SU-DHL-6 (cell line): ENCODE measurements at regions not wholly inside any gene's neighbourhood (a gene's known extent, or its start where the extent isn't known, plus 50 kb on each side); places are given as distances from the start of the nearest gene placed in this dataset.

Source experiments
- EZH2phosphoT487 ChIP-seq: fragments of 200-600 bp; sonication (generic), shearing (Covaris generic); conservative IDR thresholded peaks from 2 replicates; pipeline ENCODE4 v1.6.1; 2018; ENCODE audit warnings: mild to moderate bottlenecking, antibody characterized with exemption, low read length, moderate library complexity, mixed read lengths
- TF ChIP-seq, protein P1 (sequence below): fragments of 200-600 bp; sonication (generic); IDR thresholded peaks from one replicate; pipeline ENCODE4 v1.5.1; 2017; ENCODE audit warnings: antibody characterized with exemption, mild to moderate bottlenecking, low read length, moderate library complexity; ENCODE audit not compliant: insufficient read depth, poor library complexity, severe bottlenecking

GRCh38 chr14:97095269-97095668, 298.1 kb downstream of the VRK1 start:
- TF ChIP-seq, protein P1, sequence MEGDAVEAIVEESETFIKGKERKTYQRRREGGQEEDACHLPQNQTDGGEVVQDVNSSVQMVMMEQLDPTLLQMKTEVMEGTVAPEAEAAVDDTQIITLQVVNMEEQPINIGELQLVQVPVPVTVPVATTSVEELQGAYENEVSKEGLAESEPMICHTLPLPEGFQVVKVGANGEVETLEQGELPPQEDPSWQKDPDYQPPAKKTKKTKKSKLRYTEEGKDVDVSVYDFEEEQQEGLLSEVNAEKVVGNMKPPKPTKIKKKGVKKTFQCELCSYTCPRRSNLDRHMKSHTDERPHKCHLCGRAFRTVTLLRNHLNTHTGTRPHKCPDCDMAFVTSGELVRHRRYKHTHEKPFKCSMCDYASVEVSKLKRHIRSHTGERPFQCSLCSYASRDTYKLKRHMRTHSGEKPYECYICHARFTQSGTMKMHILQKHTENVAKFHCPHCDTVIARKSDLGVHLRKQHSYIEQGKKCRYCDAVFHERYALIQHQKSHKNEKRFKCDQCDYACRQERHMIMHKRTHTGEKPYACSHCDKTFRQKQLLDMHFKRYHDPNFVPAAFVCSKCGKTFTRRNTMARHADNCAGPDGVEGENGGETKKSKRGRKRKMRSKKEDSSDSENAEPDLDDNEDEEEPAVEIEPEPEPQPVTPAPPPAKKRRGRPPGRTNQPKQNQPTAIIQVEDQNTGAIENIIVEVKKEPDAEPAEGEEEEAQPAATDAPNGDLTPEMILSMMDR: no peak
- TF ChIP-seq EZH2phosphoT487: no peak
